Activated naive CD4-positive, alpha-beta T cell (primary cell): ENCODE measurements at regions not wholly inside any gene's neighbourhood (a gene's known extent, or its start where the extent isn't known, plus 50 kb on each side); places are given as distances from the start of the nearest gene placed in this dataset.

ENCODE experiments used
- DNase-seq, 4 experiments: peaks; one replicate each; lab custom pipeline; 2025; lab: John Stamatoyannopoulos, UW

GRCh38 chr1:194338241-194338948 lies 1152.0 kb upstream of the B3GALT2 start:
- DNase-seq: no peak

- no peak for DNase-seq
These were observed 1146.8 kb upstream of the B3GALT2 start for GRCh38 chr1:194333240-194333639.

- no peak for DNase-seq
These were observed 1145.3 kb upstream of the B3GALT2 start for GRCh38 chr1:194331758-194332157.

- DNase-seq: no peak
These were observed 1136.3 kb upstream of the B3GALT2 start for GRCh38 chr1:194322751-194323150.

GRCh38 chr1:194318790-194319280 lies 1132.4 kb upstream of the B3GALT2 start:
- no peak for DNase-seq

- DNase-seq: no peak
These were observed 1123.3 kb upstream of the B3GALT2 start for GRCh38 chr1:194309697-194310096.

GRCh38 chr1:194309269-194309668 lies 1122.9 kb upstream of the B3GALT2 start:
- no peak for DNase-seq

GRCh38 chr1:194300776-194301175 lies 1114.4 kb upstream of the B3GALT2 start:
- no peak for DNase-seq

GRCh38 chr1:194300340-194300739 lies 1113.9 kb upstream of the B3GALT2 start:
- DNase-seq: no peak

- DNase-seq: no peak
These were observed 1111.7 kb upstream of the B3GALT2 start for GRCh38 chr1:194298007-194298598.

GRCh38 chr1:194297094-194297493 lies 1110.7 kb upstream of the B3GALT2 start:
- DNase-seq: no peak

- no peak for DNase-seq
These were observed 1109.8 kb upstream of the B3GALT2 start for GRCh38 chr1:194296201-194296600.

GRCh38 chr1:194295685-194296084 lies 1109.3 kb upstream of the B3GALT2 start:
- DNase-seq: no peak

- no peak for DNase-seq
These were observed 1107.5 kb upstream of the B3GALT2 start for GRCh38 chr1:194293851-194294405.

GRCh38 chr1:194292966-194293365 lies 1106.6 kb upstream of the B3GALT2 start:
- no peak for DNase-seq

- peak in 1 of 4 experiments; percentile 7 for DNase-seq
These were observed 1103.3 kb upstream of the B3GALT2 start for GRCh38 chr1:194289569-194290266.

GRCh38 chr1:194288238-194288637 lies 1101.8 kb upstream of the B3GALT2 start:
- no peak for DNase-seq

GRCh38 chr1:194281376-194281775 lies 1095.0 kb upstream of the B3GALT2 start:
- no peak for DNase-seq

- no peak for DNase-seq
These were observed 1094.0 kb upstream of the B3GALT2 start for GRCh38 chr1:194280463-194280862.

- DNase-seq: no peak
These were observed 1093.6 kb upstream of the B3GALT2 start for GRCh38 chr1:194279975-194280374.

- no peak for DNase-seq
These were observed 1091.5 kb upstream of the B3GALT2 start for GRCh38 chr1:194277927-194278326.

- no peak for DNase-seq
These were observed 1087.2 kb upstream of the B3GALT2 start for GRCh38 chr1:194273660-194274059.

GRCh38 chr1:194268839-194269238 lies 1082.4 kb upstream of the B3GALT2 start:
- DNase-seq: no peak
